NB4 (cell line): ENCODE measurements at regions not wholly inside any gene's neighbourhood (a gene's known extent, or its start where the extent isn't known, plus 50 kb on each side); places are given as distances from the start of the nearest gene placed in this dataset.

ENCODE experiments used
- DNase-seq: peaks from one replicate; pipeline ENCODE4 v3.0.0; 2010; ENCODE audit warnings: low read depth
- H3K4me3 ChIP-seq: one replicate; pipeline ENCODE4 v1.5.1; 2011; ENCODE audit warnings: mild to moderate bottlenecking, low read depth, low read length, moderate library complexity
- CTCF ChIP-seq: IDR thresholded peaks from one replicate; pipeline ENCODE4 v1.5.1; 2012; ENCODE audit warnings: low read depth, low read length
- MAX ChIP-seq: IDR thresholded peaks from 2 replicates; pipeline ENCODE4 v1.6.1; 2011; ENCODE audit warnings: low read depth, low read length
- MYC ChIP-seq: IDR thresholded peaks from 2 replicates; pipeline ENCODE4 v1.6.1; 2011; ENCODE audit warnings: low read depth, low read length
- POLR2A ChIP-seq: IDR thresholded peaks from 2 replicates; pipeline ENCODE4 v1.6.1; 2011; ENCODE audit warnings: mild to moderate bottlenecking; ENCODE audit not compliant: insufficient read length; ENCODE audit errors: extremely low read depth

GRCh38 chr5:90109285-90109684 is 300.3 kb downstream of the CETN3 start:
- TF ChIP-seq CTCF = no peak
- no peak for TF ChIP-seq MAX
- TF ChIP-seq MYC = no peak
- no peak for TF ChIP-seq POLR2A
- H3K4me3 ChIP-seq = no peak overlapping the region
- DNase-seq = no peak

GRCh38 chr5:90099099-90099498 is 310.5 kb downstream of the CETN3 start:
- TF ChIP-seq MYC (no peak), POLR2A (no peak), CTCF (no peak), MAX (no peak)
- no peak for DNase-seq
- H3K4me3 ChIP-seq = no peak overlapping the region

GRCh38 chr5:90097082-90097477 is 312.5 kb downstream of the CETN3 start:
- no peak overlapping the region for H3K4me3 ChIP-seq
- no peak for TF ChIP-seq MAX
- no peak for TF ChIP-seq MYC
- TF ChIP-seq CTCF = no peak
- no peak for TF ChIP-seq POLR2A
- DNase-seq = no peak

- H3K4me3 ChIP-seq = no peak overlapping the region
- DNase-seq = peak; percentile 3
- TF ChIP-seq MYC (no peak), CTCF (no peak), MAX (no peak), POLR2A (no peak)
Measured at GRCh38 chr5:90096415-90097081, 313.0 kb downstream of the CETN3 start.

GRCh38 chr5:90095292-90096060 is 314.1 kb downstream of the CETN3 start:
- no peak overlapping the region for H3K4me3 ChIP-seq
- TF ChIP-seq CTCF (no peak), MYC (no peak), MAX (no peak), POLR2A (no peak)
- DNase-seq = no peak
